IMR-90 (cell line): ENCODE measurements at regions not wholly inside any gene's neighbourhood (a gene's known extent, or its start where the extent isn't known, plus 50 kb on each side); places are given as distances from the start of the nearest gene placed in this dataset.

ENCODE experiments used
- ATAC-seq: fragments of 200-7000 bp; cut with Tn5 transposase; 2 replicates; pipeline ENCODE4 v1.9.1; 2020; ENCODE audit warnings: low read depth, mild to moderate bottlenecking, moderate library complexity
- BruUV-seq: library from RNA; stranded (reverse); fragments of 400-500 nt; replicated peaks from 2 replicates; lab custom pipeline; 2021; lab: Mats Ljungman, UMichigan
- CTCF ChIA-PET: fragments of 300-600 bp; formaldehyde crosslinking; extraction: SDS; loops from one replicate; lab custom pipeline; 2021; ENCODE audit warnings: antibody characterized with exemption; lab: Yijun Ruan, JAX
- POLR2A ChIA-PET: fragments of 300-600 bp; sonication (Branson Sonifier 250); formaldehyde crosslinking; loops from one replicate; lab custom pipeline; 2022; ENCODE audit warnings: antibody characterized with exemption; ENCODE audit not compliant: unreplicated experiment; lab: Charles Lee
- DNase-seq: peaks from one replicate; pipeline ENCODE4 v3.0.0; 2013
- H2AFZ ChIP-seq: replicated peaks from 2 replicates; pipeline ENCODE3; 2013; ENCODE audit warnings: low read length, mild to moderate bottlenecking; ENCODE audit not compliant: poor library complexity
- H2AK5ac ChIP-seq: 2 replicates; pipeline ENCODE4 v1.6.1; 2013; ENCODE audit warnings: low read depth, low read length, inconsistent platforms
- H2AK9ac ChIP-seq: replicated peaks from 2 replicates; pipeline ENCODE3; 2013; ENCODE audit warnings: mild to moderate bottlenecking, low read depth, low read length, moderate library complexity; ENCODE audit not compliant: poor library complexity
- H2BK120ac ChIP-seq: 2 replicates; pipeline ENCODE4 v1.6.1; 2013; ENCODE audit warnings: low read depth, low read length, inconsistent platforms
- H2BK15ac ChIP-seq: 3 replicates; pipeline ENCODE4 v1.6.1; 2013; ENCODE audit warnings: low read depth, low read length, inconsistent platforms
- H2BK20ac ChIP-seq: 2 replicates; pipeline ENCODE4 v1.6.1; 2013; ENCODE audit warnings: low read depth, mild to moderate bottlenecking, inconsistent platforms, low read length, moderate library complexity
- H2BK5ac ChIP-seq: 2 replicates; pipeline ENCODE4 v1.6.1; 2013; ENCODE audit warnings: mild to moderate bottlenecking, low read depth, low read length, inconsistent platforms; ENCODE audit not compliant: poor library complexity, severe bottlenecking
- H3K14ac ChIP-seq: replicated peaks from 2 replicates; pipeline ENCODE4 v1.6.1; 2013; ENCODE audit warnings: low read depth, low read length, inconsistent platforms
- H3K18ac ChIP-seq: 2 replicates; pipeline ENCODE4 v1.6.1; 2013; ENCODE audit warnings: low read depth, low read length, control low read depth
- H3K23ac ChIP-seq: 2 replicates; pipeline ENCODE4 v1.6.1; 2013; ENCODE audit warnings: low read depth, low read length, inconsistent platforms
- H3K27ac ChIP-seq: 2 replicates; pipeline ENCODE4 v1.5.1; 2013; ENCODE audit warnings: mild to moderate bottlenecking, control low read depth, low read length; ENCODE audit not compliant: insufficient read depth
- H3K27me3 ChIP-seq: 2 replicates; pipeline ENCODE4 v1.6.1; 2013; ENCODE audit warnings: low read length; ENCODE audit not compliant: control insufficient read depth, insufficient read depth
- H3K36me3 ChIP-seq: 2 replicates; pipeline ENCODE4 v1.6.1; 2013; ENCODE audit warnings: low read length, mixed read lengths; ENCODE audit not compliant: control insufficient read depth, insufficient read depth
- H3K4ac ChIP-seq: 2 replicates; pipeline ENCODE4 v1.6.1; 2013; ENCODE audit warnings: low read depth, low read length, inconsistent platforms
- H3K4me1 ChIP-seq: 2 replicates; pipeline ENCODE4 v1.6.1; 2013; ENCODE audit warnings: low read length, mixed read lengths; ENCODE audit not compliant: control insufficient read depth, insufficient read depth
- H3K4me2 ChIP-seq: 2 replicates; pipeline ENCODE4 v1.6.1; 2013; ENCODE audit warnings: low read depth, mild to moderate bottlenecking, control low read depth, low read length, moderate library complexity
- H3K4me3 ChIP-seq: 2 replicates; pipeline ENCODE4 v1.5.1; 2013; ENCODE audit warnings: low read depth, mild to moderate bottlenecking, control low read depth, low read length, moderate library complexity; ENCODE audit not compliant: insufficient read depth
- H3K56ac ChIP-seq: 2 replicates; pipeline ENCODE4 v1.6.1; 2013; ENCODE audit warnings: low read length, inconsistent platforms; ENCODE audit not compliant: insufficient read depth; ENCODE audit errors: extremely low read depth
- H3K79me1 ChIP-seq, 2 experiments: 2 replicates each; pipeline ENCODE4 v1.6.1; 2013; ENCODE audit warnings: low read length in 2 of 2, inconsistent platforms in 1 of 2, low read depth in 1 of 2
- H3K9ac ChIP-seq: 2 replicates; pipeline ENCODE4 v1.6.1; 2013; ENCODE audit warnings: low read depth, low read length, control low read depth
- H3K9me1 ChIP-seq: 2 replicates; pipeline ENCODE4 v1.6.1; 2013; ENCODE audit warnings: low read length, inconsistent platforms; ENCODE audit not compliant: insufficient read depth
- H3K9me3 ChIP-seq: 2 replicates; pipeline ENCODE4 v1.6.1; 2013; ENCODE audit warnings: low read length; ENCODE audit not compliant: control insufficient read depth, insufficient read depth
- H4K20me1 ChIP-seq: 2 replicates; pipeline ENCODE4 v1.6.1; 2013; ENCODE audit warnings: low read length, inconsistent platforms; ENCODE audit not compliant: insufficient read depth
- H4K5ac ChIP-seq: 2 replicates; pipeline ENCODE4 v1.6.1; 2013; ENCODE audit warnings: mild to moderate bottlenecking, low read depth, low read length, control low read depth
- H4K8ac ChIP-seq, 2 experiments: 2 replicates each; pipeline ENCODE4 v1.6.1; 2013; ENCODE audit warnings: low read depth in 2 of 2, low read length in 2 of 2, control low read depth in 1 of 2, inconsistent platforms in 1 of 2
- H4K91ac ChIP-seq: 2 replicates; pipeline ENCODE4 v1.6.1; 2013; ENCODE audit warnings: low read depth, low read length, inconsistent platforms; ENCODE audit not compliant: insufficient read depth
- BHLHE40 ChIP-seq: fragments of 150-350 bp; IDR thresholded peaks from 2 replicates; pipeline ENCODE4 v1.6.1; 2016; ENCODE audit warnings: mild to moderate bottlenecking, low read depth, low read length
- CEBPB ChIP-seq: IDR thresholded peaks from 2 replicates; pipeline ENCODE4 v1.6.1; 2012; ENCODE audit warnings: low read depth, low read length, improper control_type of control experiment
- CHD1 ChIP-seq: IDR thresholded peaks from 2 replicates; pipeline ENCODE4 v1.6.1; 2012; ENCODE audit warnings: low read depth, low read length, improper control_type of control experiment
- FOS ChIP-seq: fragments of 150-350 bp; IDR thresholded peaks from 2 replicates; pipeline ENCODE4 v1.6.1; 2016; ENCODE audit warnings: low read depth, low read length
- MAFK ChIP-seq: IDR thresholded peaks from 2 replicates; pipeline ENCODE4 v1.6.1; 2012; ENCODE audit warnings: low read depth, low read length, improper control_type of control experiment
- MAZ ChIP-seq: IDR thresholded peaks from 2 replicates; pipeline ENCODE4 v1.6.1; 2012; ENCODE audit warnings: low read depth, mild to moderate bottlenecking, low read length, improper control_type of control experiment, moderate library complexity, borderline replicate concordance
- MXI1 ChIP-seq: IDR thresholded peaks from 2 replicates; pipeline ENCODE4 v1.6.1; 2012; ENCODE audit warnings: low read depth, mild to moderate bottlenecking, low read length, moderate library complexity, borderline replicate concordance
- NFE2L2 ChIP-seq: fragments of 150-350 bp; IDR thresholded peaks from 2 replicates; pipeline ENCODE4 v1.6.1; 2016; ENCODE audit warnings: low read depth, mild to moderate bottlenecking, low read length
- POLR2A ChIP-seq: IDR thresholded peaks from 2 replicates; pipeline ENCODE4 v1.6.1; 2012; ENCODE audit warnings: mild to moderate bottlenecking, low read depth, low read length
- RAD21 ChIP-seq: IDR thresholded peaks from 2 replicates; pipeline ENCODE4 v1.6.1; 2012; ENCODE audit warnings: low read length, improper control_type of control experiment
- RCOR1 ChIP-seq: IDR thresholded peaks from 2 replicates; pipeline ENCODE4 v1.6.1; 2012; ENCODE audit warnings: mild to moderate bottlenecking, low read length, improper control_type of control experiment; ENCODE audit not compliant: insufficient replicate concordance
- RFX5 ChIP-seq: IDR thresholded peaks from 2 replicates; pipeline ENCODE4 v1.8.0; 2012; ENCODE audit warnings: low read depth, mild to moderate bottlenecking, low read length, moderate library complexity
- SMC3 ChIP-seq: fragments of 150-350 bp; IDR thresholded peaks from 2 replicates; pipeline ENCODE4 v1.6.1; 2016; ENCODE audit warnings: low read depth, mild to moderate bottlenecking, antibody characterized with exemption, low read length, moderate library complexity
- WGBS, 2 experiments: methylation state at CpG; one replicate each; pipeline versions ENCODE4 v1.1.5 to v1.1.7; 2013; ENCODE audit warnings: missing lambda C conversion rate in 2 of 2; ENCODE audit not compliant: insufficient read length in 1 of 2; ENCODE audit errors: extremely low coverage in 2 of 2; 5-methylcytosine and 5-hydroxymethylcytosine counted together
- dilution Hi-C: fragments of 300-500 bp; cut with HindIII; formaldehyde crosslinking; loops from one replicate; pipeline ENCODE4 v1.14.3; 2018; ENCODE audit warnings: low sequenced_read_pairs; ENCODE audit not compliant: unreplicated experiment
- in situ Hi-C: fragments of 300-500 bp; cut with MboI; formaldehyde crosslinking; loops from 3 replicates; pipeline ENCODE4 v1.14.3; 2019; ENCODE audit warnings: low sequenced_read_pairs, inconsistent platforms, mixed read lengths
- intact Hi-C: fragments of 100-400 bp; cut with micrococcal nuclease; formaldehyde crosslinking; loops from 2 replicates; pipeline ENCODE4 v1.10.0; 2022
- TF ChIP-seq, protein P1 (sequence below): fragments of 150-350 bp; IDR thresholded peaks from 2 replicates; pipeline ENCODE4 v1.6.1; 2016; ENCODE audit warnings: low read depth, mild to moderate bottlenecking, low read length, moderate library complexity, borderline replicate concordance
- TF ChIP-seq, protein P2 (sequence below): fragments of 150-350 bp; IDR thresholded peaks from 2 replicates; pipeline ENCODE4 v1.6.1; 2017; ENCODE audit warnings: mild to moderate bottlenecking, antibody characterized with exemption, low read length, low read depth
- TF ChIP-seq, protein P3 (sequence below): conservative IDR thresholded peaks from 2 replicates; pipeline ENCODE4 v1.5.1; 2012; ENCODE audit warnings: mild to moderate bottlenecking, low read depth, low read length, improper control_type of control experiment

DNA sequence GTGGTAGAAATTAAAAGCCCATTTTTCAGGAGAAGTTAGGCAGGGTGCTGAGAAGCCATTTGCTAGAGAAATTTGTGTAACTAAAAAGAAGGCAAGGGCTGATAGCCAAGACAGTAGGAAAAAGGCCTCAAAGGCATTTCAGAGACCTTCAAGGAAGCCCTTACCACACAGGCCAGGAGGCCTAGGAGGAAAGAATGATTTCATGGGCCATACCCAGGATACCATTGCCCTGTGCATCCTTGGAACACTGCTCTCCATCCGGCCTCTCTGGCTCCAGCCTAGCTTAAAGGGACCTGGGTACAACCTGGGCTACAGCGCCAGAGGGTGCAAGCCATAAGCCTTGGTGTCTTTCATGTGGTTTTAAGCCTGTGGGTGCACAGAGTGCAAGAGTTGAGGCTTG lies 193.6 kb upstream of the GRM7 start:
- in situ Hi-C loops (no loop called here), intact Hi-C loops (no loop called here)

More for the DNA sequence above, 193.6 kb upstream of the GRM7 start:
- Histone ChIP-seq H3K23ac (no peak overlapping the region), H3K56ac (no peak overlapping the region), H3K27ac (no peak overlapping the region), H2AK9ac (no peak overlapping the region), H3K14ac (no peak overlapping the region), H3K9ac (no peak overlapping the region), H2AFZ (no peak overlapping the region), H3K4me1 (no peaks in the 10 kb centered on the region), H3K4me3 (no peak overlapping the region), H2BK15ac (no peak overlapping the region), H3K36me3 (no peaks in the 10 kb centered on the region), H2BK5ac (no peak overlapping the region), H4K8ac (no peak overlapping the region), H2BK20ac (no peak overlapping the region), H2BK120ac (no peak overlapping the region), H3K9me3 (peaks cover 11% of the 10 kb centered on the region), H3K4ac (no peak overlapping the region), H3K27me3 (no peaks in the 10 kb centered on the region), H2AK5ac (no peak overlapping the region), H3K4me2 (no peak overlapping the region), H4K20me1 (no peaks in the 10 kb centered on the region), H4K91ac (no peak overlapping the region), H3K9me1 (no peaks in the 10 kb centered on the region), H3K18ac (no peak overlapping the region), H4K5ac (no peak overlapping the region), H3K79me1 (no peaks in the 10 kb centered on the region)
- no CpG with 5 or more reads among the region's 2 CpGs for WGBS, 2 experiments
- DNase-seq (no peak), ATAC-seq (no peak)
- ChIA-PET CTCF (no interaction called here), POLR2A (no interaction called here)
- dilution Hi-C loops = no loop called here
- no TSS peak for BruUV-seq
- TF ChIP-seq SMC3 = no peak
- no peak for TF ChIP-seq MXI1
- no peak for TF ChIP-seq RAD21
- TF ChIP-seq POLR2A = no peak
- TF ChIP-seq, protein P1, sequence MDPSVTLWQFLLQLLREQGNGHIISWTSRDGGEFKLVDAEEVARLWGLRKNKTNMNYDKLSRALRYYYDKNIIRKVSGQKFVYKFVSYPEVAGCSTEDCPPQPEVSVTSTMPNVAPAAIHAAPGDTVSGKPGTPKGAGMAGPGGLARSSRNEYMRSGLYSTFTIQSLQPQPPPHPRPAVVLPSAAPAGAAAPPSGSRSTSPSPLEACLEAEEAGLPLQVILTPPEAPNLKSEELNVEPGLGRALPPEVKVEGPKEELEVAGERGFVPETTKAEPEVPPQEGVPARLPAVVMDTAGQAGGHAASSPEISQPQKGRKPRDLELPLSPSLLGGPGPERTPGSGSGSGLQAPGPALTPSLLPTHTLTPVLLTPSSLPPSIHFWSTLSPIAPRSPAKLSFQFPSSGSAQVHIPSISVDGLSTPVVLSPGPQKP = no peak
- TF ChIP-seq, protein P2, sequence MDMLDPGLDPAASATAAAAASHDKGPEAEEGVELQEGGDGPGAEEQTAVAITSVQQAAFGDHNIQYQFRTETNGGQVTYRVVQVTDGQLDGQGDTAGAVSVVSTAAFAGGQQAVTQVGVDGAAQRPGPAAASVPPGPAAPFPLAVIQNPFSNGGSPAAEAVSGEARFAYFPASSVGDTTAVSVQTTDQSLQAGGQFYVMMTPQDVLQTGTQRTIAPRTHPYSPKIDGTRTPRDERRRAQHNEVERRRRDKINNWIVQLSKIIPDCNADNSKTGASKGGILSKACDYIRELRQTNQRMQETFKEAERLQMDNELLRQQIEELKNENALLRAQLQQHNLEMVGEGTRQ = no peak
- TF ChIP-seq BHLHE40 = no peak
- TF ChIP-seq, protein P3, sequence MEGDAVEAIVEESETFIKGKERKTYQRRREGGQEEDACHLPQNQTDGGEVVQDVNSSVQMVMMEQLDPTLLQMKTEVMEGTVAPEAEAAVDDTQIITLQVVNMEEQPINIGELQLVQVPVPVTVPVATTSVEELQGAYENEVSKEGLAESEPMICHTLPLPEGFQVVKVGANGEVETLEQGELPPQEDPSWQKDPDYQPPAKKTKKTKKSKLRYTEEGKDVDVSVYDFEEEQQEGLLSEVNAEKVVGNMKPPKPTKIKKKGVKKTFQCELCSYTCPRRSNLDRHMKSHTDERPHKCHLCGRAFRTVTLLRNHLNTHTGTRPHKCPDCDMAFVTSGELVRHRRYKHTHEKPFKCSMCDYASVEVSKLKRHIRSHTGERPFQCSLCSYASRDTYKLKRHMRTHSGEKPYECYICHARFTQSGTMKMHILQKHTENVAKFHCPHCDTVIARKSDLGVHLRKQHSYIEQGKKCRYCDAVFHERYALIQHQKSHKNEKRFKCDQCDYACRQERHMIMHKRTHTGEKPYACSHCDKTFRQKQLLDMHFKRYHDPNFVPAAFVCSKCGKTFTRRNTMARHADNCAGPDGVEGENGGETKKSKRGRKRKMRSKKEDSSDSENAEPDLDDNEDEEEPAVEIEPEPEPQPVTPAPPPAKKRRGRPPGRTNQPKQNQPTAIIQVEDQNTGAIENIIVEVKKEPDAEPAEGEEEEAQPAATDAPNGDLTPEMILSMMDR = no peak
- no peak for TF ChIP-seq MAFK
- no peak for TF ChIP-seq CEBPB
- no peak for TF ChIP-seq MAZ
- no peak for TF ChIP-seq FOS
- TF ChIP-seq RFX5 = no peak
- TF ChIP-seq RCOR1 = no peak
- no peak for TF ChIP-seq CHD1
- no peak for TF ChIP-seq NFE2L2
